ENCODE measurements at regions not wholly inside any gene's neighbourhood (a gene's known extent, or its start where the extent isn't known, plus 50 kb on each side); places are given as distances from the start of the nearest gene placed in this dataset.

GRCh38 chr18:30828700-30829099 is 213.8 kb downstream of the DSC3 start:
- Histone ChIP-seq H3K9me3 (no peaks in the 10 kb centered on the region), H3K27ac (no peak overlapping the region), H3K36me3 (no peaks in the 10 kb centered on the region), H3K4me3 (no peak overlapping the region), H3K27me3 (no peaks in the 10 kb centered on the region), H3K4me1 (no peaks in the 10 kb centered on the region)
- no peak for DNase-seq
- TF ChIP-seq CTCF (IDR thresholded peaks at IDR 0.05) = no peak
- intact Hi-C loops (cut with DNase I; ENCODE audit: low total_unique reads) = no loop called here

DNA sequence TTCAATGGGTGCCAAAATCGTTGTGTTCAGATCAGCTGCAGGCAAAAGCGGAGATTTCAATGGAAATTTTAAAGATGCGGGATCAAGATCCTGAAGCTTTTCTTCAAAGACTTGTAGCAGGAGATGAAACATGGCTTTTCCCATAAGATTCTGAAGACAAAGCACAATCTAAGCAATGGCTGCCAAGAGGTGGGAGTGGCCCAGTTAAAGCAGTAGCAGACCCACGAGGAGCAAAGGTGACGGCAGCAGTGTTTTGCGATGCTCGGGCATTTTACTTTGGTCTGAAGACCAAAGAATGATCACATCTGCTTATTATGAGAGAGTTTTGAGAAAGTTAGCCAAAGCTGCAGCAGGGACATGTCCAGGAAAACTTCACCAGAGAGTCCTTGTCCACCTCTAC is 222.9 kb downstream of the DSC3 start:
- no peak for TF ChIP-seq CTCF (IDR thresholded peaks at IDR 0.05)
- Histone ChIP-seq H3K27me3 (no peaks in the 10 kb centered on the region), H3K36me3 (no peaks in the 10 kb centered on the region), H3K4me1 (no peaks in the 10 kb centered on the region), H3K4me3 (no peak overlapping the region), H3K27ac (no peak overlapping the region), H3K9me3 (no peaks in the 10 kb centered on the region)
- intact Hi-C loops (cut with DNase I; ENCODE audit: low total_unique reads) = no loop called here
- DNase-seq = no peak

DNA sequence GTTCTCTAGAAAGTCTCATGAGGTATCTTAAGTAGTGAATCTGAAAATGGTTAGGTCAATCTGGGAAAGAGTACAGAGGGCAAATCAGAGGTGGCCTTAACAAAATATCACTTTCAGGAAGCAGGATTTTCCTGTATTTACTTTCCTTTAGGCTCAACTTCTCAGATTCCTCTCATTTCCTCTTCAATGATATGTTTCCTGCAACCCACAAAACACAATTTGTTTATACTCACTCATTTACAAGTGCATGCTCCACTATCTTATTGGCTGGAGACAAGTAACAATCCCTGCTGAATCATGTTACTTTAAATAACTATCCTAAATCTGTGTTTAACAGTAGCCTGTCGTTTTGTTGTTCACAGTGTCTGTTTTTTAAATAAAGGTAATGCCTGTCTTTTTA is 228.1 kb downstream of the DSC3 start:
- TF ChIP-seq CTCF (IDR thresholded peaks at IDR 0.05) = no peak
- DNase-seq = no peak
- no peaks in the 10 kb centered on the region for H3K36me3 ChIP-seq
- H3K9me3 ChIP-seq = no peaks in the 10 kb centered on the region
- intact Hi-C loops (cut with DNase I; ENCODE audit: low total_unique reads) = no loop called here
- H3K4me1 ChIP-seq = no peaks in the 10 kb centered on the region
- no peaks in the 10 kb centered on the region for H3K27me3 ChIP-seq
- no peak overlapping the region for H3K27ac ChIP-seq
- H3K4me3 ChIP-seq = no peak overlapping the region

DNA sequence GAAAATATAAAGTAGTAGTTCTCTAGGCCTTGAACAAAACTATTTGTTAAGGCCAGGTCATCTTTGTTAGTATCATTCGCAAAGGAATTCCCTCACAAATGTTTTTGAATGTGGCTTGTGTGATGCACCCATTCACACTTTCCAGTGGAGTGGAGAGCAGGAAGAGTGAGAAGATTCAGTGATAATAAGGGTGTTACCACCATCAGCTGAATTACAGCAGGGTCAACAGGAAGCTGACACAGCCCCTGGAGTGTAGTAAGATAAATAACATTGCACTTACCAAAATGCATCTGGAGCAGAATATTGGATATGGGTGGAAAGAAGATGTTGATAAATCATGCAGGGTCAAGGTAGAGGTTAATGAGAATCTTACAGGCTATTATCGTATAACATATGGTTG is 231.0 kb downstream of the DSC3 start:
- no peaks in the 10 kb centered on the region for H3K4me1 ChIP-seq
- no peak for TF ChIP-seq CTCF (IDR thresholded peaks at IDR 0.05)
- DNase-seq = no peak
- intact Hi-C loops (cut with DNase I; ENCODE audit: low total_unique reads) = no loop called here
- no peaks in the 10 kb centered on the region for H3K36me3 ChIP-seq
- no peaks in the 10 kb centered on the region for H3K9me3 ChIP-seq
- H3K27ac ChIP-seq = no peak overlapping the region
- H3K4me3 ChIP-seq = no peak overlapping the region
- no peaks in the 10 kb centered on the region for H3K27me3 ChIP-seq

DNA sequence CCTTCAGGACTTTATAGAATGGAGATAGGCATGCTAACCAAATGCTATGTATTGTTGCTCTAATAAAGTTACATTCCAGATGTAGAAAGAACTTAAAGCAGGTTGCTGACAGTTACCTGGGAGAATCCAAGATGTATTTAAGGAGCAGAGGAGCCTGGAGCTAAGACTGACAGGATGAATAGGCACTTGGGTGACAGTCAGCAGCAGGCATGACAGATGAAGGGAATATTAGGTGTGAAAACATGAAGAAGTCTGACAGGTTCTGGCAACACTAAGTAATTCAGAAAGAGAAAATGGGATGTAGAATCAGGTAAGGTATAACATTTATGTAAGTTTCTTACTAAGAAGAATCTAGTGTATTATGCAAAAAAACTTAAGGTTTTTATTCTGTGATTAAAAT is 232.0 kb downstream of the DSC3 start:
- no peak for TF ChIP-seq CTCF (IDR thresholded peaks at IDR 0.05)
- Histone ChIP-seq H3K9me3 (no peaks in the 10 kb centered on the region), H3K27ac (no peak overlapping the region), H3K4me1 (no peaks in the 10 kb centered on the region), H3K36me3 (no peaks in the 10 kb centered on the region), H3K4me3 (no peak overlapping the region), H3K27me3 (no peaks in the 10 kb centered on the region)
- intact Hi-C loops (cut with DNase I; ENCODE audit: low total_unique reads) = no loop called here
- DNase-seq = no peak

DNA sequence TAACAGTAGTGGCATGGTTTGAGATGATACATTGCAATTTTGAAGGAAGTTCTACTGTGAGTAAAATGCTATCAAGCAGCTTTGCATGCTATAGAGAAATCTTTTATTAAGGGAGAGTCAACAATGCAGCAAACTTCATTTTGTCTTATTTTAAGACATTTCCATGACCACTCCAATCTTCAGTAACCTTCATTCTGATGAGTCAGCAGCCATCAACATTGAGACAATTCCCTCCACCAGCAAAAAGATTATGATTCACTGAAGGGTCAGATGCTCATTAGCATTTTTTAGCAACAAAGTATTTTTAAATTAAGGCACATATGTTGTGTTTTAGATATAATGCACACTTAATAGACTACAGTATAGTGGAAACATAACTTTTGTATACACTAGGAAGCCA is 235.7 kb downstream of the DSC3 start:
- Histone ChIP-seq H3K36me3 (no peaks in the 10 kb centered on the region), H3K4me1 (no peaks in the 10 kb centered on the region), H3K9me3 (no peaks in the 10 kb centered on the region), H3K27me3 (no peaks in the 10 kb centered on the region), H3K4me3 (no peak overlapping the region), H3K27ac (no peak overlapping the region)
- DNase-seq = no peak
- TF ChIP-seq CTCF (IDR thresholded peaks at IDR 0.05) = no peak
- intact Hi-C loops (cut with DNase I; ENCODE audit: low total_unique reads) = no loop called here

All from tibial artery (tissue), 4 donors.